ENCODE measurements at regions not wholly inside any gene's neighbourhood (a gene's known extent, or its start where the extent isn't known, plus 50 kb on each side); places are given as distances from the start of the nearest gene placed in this dataset.

DNA sequence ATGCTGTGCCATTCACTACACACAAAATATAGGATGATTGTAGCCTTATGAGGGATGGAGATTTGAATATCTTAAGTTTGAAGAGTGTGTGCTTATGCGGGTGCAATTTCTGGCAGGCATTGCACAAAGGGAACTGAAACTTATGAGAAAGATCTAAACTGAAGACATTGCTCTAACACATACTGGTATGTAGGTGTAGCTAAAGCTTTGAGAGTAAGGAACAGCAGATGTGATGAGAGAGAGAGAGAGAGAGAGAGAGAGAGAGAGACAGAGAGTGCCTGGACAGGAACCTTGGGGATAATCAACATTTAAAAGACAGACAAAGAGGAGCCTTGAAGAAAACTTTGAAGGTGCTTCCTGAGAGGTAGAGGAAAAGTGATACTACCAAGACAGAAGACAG is 379.7 kb downstream of the SPRY1 start:
- DNase-seq, result no peak

DNA sequence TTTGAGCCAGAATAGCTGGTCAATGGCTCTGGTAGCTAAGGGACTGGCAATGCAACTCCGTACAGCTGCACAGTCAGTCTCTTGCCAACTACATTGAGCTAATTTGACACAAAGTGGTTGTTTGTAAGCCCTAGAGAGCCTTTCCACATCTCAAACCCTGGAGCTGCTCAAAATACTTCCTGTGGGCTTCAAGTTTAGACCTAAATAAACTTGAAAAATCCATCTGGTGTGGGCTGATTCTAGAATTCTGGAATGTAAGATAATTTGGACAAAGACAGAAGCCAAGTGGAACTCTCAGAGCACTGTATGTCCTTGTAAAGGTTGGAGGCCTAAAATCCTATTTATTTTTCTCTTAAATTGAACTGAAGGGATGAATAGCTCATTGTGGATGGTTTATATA is 380.8 kb downstream of the SPRY1 start:
- DNase-seq, result no peak

GRCh38 chr4:123783151-123783790 is 386.7 kb downstream of the SPRY1 start:
- DNase-seq, result no peak

DNA sequence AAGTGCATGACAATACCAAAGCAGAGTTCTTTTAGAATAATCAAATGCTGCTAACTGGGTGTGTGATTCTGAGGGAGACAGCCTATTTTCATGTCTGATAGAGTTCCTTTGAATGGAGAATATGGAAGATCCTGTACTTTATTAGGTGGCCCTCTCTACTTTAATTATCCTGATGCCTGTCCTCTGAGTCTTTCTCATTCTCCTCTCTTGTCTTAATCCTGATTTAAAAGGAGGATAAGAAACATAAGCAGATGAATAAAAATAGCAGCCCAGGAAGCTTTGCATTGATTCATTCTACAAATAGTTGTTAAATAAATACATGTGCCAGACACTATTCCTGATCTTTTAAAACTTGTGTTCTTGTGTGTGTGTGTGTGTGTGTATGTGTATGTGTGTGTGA is 387.3 kb downstream of the SPRY1 start:
- no peak for DNase-seq

GRCh38 chr4:123784626-123785025 is 388.0 kb downstream of the SPRY1 start:
- DNase-seq, result no peak

- no peak for DNase-seq
Measured at GRCh38 chr4:123785538-123785937, 388.9 kb downstream of the SPRY1 start.

DNA sequence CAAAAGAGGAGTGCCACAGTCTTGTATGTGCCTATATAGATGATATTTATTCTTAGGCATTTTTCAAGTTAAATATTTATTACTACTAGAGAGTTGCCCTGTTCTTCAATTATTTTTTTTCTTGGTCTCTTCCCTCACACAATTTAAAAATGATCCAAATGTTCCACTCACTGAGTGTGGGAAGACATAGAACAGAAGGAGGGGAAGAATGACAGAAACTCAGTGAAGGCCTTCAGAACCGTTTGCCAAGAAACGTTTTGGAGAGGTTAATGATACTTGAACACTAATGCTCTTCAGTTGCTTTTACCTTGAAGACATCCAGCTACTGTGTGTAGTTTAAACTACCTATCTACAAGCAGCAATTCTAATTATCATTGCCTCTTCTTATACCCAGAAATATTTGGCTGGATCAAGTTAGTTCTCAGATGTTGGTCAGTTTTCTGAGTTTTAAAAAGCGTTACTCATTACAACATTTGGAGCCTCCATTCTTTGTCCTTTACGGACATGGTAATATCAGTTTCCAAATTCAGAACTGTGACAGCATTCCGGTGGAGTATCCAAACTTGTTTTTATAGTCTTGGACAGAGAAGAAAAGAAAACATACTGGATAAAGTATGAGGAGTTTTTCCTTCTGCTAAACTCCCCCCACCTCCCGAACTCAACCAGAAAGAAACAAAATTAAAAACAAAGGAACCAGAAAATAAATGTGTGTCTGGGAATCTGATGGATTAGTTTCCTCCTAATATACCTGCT is 389.7 kb downstream of the SPRY1 start:
- no peak for DNase-seq

GRCh38 chr4:123786920-123787319 is 390.3 kb downstream of the SPRY1 start:
- peak; percentile 7 for DNase-seq

GRCh38 chr4:123787512-123788080 is 391.0 kb downstream of the SPRY1 start:
- DNase-seq, result no peak

DNA sequence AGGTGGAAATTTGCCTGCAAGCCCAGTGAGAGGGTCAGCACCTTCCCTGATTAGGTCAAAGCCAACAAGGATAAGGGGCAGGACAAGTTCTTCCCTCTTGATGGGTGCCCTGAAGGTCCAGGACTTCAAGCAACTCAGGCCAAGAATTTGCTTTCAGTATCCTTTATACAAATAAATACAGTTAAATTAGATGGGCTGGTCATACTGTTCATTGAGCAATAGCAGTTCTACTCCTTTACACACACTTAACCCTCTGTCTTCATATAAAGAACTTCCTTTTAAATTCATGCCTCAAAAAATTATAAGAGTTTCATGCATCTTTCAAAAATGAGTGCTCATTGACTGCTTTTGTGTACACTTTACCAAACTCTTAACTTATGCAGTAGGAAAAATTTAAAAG is 392.0 kb downstream of the SPRY1 start:
- DNase-seq, result no peak

DNA sequence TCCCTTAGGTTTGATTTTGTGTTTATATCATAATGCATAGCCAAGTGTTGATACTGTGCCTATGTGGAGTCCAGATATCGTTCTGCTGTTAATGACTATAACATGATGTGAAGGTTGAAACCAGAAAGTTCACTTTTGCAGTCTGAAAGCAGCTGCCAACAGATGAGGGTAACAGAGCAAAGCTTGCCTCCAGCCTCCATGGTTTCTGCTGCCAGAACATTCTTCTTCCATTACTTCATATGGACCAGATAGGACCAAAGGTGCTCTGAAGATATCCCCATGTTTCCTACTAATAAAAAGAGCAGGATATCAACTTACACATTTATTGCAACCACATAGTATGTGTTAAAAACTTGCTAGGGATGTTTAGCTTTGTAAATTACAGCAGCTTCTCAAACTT is 394.1 kb downstream of the SPRY1 start:
- no peak for DNase-seq

- no peak for DNase-seq
Measured at GRCh38 chr4:123802082-123802645, 405.6 kb downstream of the SPRY1 start.

DNA sequence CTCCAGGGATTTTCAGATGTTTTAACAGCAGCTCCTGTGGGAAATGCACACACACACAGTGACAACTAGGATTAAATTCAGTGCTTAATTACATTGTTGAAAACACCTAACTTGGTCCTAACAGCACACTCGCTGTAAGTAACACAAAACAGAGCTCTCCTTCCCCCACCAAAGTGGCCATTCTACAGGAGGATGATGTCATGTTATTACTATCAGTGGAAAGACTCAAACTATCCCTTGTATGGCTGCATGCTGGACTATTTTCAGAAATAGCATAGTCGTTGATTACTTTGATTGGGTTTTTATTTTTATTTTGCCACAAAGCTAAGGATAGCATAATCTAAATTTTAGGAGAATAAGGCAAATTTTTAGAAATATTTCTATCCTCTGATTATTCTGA is 406.3 kb downstream of the SPRY1 start:
- DNase-seq, result no peak

DNA sequence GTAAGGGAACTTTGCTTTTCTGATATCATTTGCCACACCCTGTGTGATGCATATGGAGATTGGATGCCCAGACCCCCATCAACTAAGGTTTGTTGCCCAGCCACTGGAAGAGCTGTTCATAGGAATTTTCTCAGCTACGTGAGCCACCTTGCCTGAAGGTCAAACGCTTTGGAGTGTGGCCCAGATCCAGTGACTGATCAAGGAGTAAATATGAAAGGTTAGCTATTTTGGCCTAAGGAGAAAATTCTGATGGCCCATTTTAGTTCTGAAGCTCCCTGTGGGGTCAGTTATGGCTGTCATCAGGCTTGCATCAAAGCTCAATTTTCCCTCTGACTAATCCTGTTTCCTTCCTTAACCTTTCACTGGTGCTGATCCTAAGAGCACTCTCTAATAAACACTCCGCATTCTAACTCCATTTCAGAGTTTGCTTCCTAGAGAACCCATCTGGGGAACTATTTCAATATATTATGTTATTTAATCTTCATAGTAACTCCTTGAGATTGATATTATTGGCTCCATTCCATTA is 407.7 kb downstream of the SPRY1 start:
- peak; percentile 24 for DNase-seq

DNA sequence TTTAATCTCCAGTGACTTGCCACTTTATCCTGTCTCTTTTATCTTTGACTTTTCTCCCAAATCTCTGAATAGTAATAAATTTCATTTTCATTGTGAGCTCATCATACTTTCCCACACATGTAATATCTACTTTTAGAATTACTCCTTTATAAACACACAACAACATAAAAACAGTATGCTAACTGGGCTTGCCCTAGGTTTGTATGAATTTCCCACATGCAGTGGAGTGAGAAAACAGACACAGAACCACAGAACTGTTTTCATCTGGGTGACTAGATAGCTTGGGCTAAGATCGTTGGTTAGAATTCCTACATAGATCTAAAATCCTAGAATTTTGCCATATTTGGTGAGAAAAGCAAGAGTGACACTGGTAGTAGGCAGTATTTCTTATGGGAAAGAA is 409.5 kb downstream of the SPRY1 start:
- no peak for DNase-seq

GRCh38 chr4:123807187-123807586 is 410.6 kb downstream of the SPRY1 start:
- DNase-seq, result peak; percentile 61

- peak; percentile 37 for DNase-seq
Measured at GRCh38 chr4:123807866-123808265, 411.3 kb downstream of the SPRY1 start.

GRCh38 chr4:123809864-123810263 is 413.3 kb downstream of the SPRY1 start:
- DNase-seq, result no peak

- DNase-seq, result no peak
Measured at GRCh38 chr4:123812066-123812390, 415.4 kb downstream of the SPRY1 start.

DNA sequence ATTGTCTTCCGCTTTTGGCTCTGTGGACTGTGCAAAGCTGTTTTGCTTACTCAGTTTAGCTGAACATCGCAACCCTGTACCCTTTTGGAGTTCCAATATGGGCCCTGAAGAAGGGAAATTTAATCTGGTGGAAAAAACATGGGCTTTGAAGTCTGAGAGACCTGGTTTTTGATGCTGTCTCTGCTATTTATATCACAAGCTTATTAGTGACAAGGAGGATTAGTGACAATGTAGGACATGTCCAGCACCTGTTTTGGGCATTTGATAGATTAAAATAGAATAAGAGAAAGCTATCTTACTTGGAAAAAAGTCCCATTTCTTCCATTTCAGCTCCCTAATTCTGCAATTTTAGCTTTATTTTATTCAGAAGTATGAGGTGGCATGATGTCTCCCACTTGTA is 417.3 kb downstream of the SPRY1 start:
- DNase-seq, result peak; percentile 52

DNA sequence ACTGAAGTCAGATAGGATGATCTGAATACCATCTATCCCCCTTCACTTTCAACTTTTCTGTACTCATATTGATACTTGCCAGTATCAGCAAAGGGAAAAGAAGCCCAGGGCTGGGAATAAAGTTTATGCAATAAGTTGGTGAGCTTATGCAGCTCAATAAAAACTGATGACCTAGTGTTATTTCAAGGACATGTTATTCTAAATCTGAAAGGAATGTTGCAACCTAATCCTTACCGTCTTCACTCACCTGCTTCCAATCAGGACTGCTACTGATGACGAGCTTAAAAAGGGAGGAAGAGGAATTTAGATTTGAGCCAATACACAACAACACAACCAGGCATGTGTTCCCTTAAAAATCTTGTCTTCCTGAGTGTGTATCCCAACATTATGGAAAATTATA is 419.9 kb downstream of the SPRY1 start:
- DNase-seq, result no peak

GRCh38 chr4:123817025-123817688 is 420.6 kb downstream of the SPRY1 start:
- no peak for DNase-seq

DNA sequence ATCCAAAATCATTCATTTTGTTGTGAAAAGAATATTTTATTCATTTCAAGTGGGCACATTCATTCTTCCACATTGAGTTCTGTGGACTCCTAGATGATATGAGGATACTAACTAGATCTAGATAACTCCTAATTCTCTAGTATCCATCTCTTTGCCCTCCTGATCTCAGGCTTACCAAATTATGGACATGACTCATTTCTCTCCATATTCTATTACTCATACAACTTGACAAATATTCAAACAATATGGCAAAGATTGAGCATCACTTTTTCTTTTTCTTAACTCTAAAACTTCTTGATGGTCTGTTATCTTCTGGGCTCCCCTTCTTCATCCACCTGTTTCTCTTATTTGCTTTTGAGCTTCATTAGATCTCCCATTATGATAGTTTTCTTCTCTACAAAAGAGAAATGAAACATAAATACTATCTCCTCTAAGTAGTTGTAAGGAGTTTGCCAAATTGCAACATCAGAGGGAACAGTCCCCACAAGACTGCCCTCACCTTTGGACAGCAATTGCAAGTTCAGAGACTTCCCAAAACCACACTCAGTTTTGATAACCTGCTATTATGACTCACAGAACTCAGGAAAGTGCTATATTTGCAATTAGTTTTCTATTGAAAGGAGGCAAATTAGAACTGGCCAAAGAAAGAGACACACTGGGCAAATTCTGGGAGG is 422.9 kb downstream of the SPRY1 start:
- no peak for DNase-seq
